ENCODE measurements at regions not wholly inside any gene's neighbourhood (a gene's known extent, or its start where the extent isn't known, plus 50 kb on each side); places are given as distances from the start of the nearest gene placed in this dataset.
"Not testable (repeated sequence)": the region's sequence is repeated elsewhere in the genome, so short reads cannot be mapped to it uniquely, and the experiment has no call there.

DNA sequence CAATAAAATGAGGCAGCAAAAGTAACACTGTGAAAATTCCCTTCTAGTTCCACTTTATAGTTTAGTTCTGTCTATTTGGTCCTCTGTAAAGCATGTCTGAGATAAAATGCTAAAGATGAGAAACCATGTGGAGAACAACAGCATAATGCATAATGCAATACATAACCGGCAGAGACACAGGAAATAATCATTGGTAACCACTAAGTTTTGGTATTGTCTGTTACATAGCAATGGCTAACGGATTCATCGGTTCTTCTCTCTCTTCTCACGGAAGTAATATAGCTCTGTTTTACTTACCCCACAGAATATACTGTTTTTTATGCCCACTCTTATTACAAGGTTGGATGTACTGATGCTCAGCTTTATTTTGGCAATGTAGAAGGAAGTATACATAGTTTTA is 158.9 kb downstream of the FAM174A start:
- TF ChIP-seq, protein P1, sequence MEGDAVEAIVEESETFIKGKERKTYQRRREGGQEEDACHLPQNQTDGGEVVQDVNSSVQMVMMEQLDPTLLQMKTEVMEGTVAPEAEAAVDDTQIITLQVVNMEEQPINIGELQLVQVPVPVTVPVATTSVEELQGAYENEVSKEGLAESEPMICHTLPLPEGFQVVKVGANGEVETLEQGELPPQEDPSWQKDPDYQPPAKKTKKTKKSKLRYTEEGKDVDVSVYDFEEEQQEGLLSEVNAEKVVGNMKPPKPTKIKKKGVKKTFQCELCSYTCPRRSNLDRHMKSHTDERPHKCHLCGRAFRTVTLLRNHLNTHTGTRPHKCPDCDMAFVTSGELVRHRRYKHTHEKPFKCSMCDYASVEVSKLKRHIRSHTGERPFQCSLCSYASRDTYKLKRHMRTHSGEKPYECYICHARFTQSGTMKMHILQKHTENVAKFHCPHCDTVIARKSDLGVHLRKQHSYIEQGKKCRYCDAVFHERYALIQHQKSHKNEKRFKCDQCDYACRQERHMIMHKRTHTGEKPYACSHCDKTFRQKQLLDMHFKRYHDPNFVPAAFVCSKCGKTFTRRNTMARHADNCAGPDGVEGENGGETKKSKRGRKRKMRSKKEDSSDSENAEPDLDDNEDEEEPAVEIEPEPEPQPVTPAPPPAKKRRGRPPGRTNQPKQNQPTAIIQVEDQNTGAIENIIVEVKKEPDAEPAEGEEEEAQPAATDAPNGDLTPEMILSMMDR (conservative IDR thresholded peaks at IDR 0.05; ENCODE audit: low read depth, low read length), result no peak
- H3K4me3 ChIP-seq (ENCODE audit: low read length), result no peak overlapping the region
- DNase-seq (ENCODE audit: low read depth), result no peak

DNA sequence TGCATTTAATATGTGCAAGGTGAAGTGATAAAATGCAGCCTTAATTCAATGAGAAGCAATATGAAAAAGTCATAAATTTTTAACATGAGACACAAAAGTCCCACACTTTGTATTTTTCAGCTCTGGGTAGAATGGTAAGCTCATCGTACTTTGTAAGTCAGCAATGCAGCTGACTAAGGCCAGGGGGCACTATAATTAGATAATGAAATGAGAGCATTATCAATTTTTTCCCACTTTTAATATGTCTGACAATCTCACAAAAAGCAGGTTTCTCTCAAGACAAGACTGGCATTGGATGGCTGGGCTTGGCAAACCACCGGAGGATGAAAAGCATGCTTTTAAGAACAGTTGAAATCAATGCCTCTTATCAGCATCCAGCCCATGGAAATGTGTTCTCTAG is 162.8 kb downstream of the FAM174A start:
- DNase-seq (ENCODE audit: low read depth), result no peak
- TF ChIP-seq, protein P1 (conservative IDR thresholded peaks at IDR 0.05; ENCODE audit: low read depth, low read length), result peak; percentile 46
- no peak overlapping the region for H3K4me3 ChIP-seq (ENCODE audit: low read length)

DNA sequence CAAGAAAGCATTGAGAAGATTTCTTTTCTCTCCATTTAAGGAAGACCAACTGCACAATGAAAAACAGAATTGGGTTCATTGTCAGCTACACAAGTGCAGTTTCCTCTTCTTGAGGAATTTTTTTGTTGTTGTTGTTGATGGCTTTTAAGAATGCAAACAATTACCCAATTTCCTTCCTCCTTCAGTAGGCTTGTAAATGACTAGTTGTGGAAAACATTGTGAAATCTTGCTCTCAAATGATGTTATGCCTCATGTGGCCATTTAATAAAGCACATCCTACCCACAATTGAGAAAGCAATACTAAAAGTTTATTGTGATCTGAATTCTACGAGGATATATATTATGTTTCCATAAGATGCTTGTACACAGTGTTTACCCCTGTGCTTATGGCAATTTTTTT is 171.6 kb downstream of the FAM174A start:
- DNase-seq (ENCODE audit: low read depth), result no peak
- TF ChIP-seq, protein P1 (conservative IDR thresholded peaks at IDR 0.05; ENCODE audit: low read depth, low read length), result peak; percentile 29
- no peak overlapping the region for H3K4me3 ChIP-seq (ENCODE audit: low read length)

DNA sequence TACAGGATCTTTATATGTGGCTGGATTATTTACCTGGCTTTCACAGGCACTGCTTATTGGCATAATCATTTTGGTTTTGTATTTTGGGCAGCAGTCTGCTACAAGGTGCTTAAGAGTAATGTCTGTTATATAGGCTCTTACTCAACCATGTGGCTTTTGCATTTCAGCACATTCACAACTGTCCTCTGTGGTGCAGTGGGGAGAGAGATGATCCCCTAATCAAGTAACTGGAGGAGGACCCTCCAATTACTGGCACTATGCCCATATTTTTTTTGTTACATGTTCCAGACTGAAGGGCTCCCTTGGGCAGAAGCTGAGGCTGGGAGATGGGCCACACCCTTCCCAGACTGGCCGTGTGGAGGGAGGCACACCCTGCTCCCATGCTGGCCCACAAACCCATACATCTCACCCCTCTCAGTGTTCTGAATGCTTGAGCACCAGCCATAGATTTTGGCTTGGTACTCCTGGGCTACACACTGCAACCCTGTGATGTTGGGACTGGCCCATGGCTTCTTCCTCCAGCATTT is 173.5 kb downstream of the FAM174A start:
- no peak for DNase-seq (ENCODE audit: low read depth)
- no peak overlapping the region for H3K4me3 ChIP-seq (ENCODE audit: low read length)
- TF ChIP-seq, protein P1 (conservative IDR thresholded peaks at IDR 0.05; ENCODE audit: low read depth, low read length), result no peak

DNA sequence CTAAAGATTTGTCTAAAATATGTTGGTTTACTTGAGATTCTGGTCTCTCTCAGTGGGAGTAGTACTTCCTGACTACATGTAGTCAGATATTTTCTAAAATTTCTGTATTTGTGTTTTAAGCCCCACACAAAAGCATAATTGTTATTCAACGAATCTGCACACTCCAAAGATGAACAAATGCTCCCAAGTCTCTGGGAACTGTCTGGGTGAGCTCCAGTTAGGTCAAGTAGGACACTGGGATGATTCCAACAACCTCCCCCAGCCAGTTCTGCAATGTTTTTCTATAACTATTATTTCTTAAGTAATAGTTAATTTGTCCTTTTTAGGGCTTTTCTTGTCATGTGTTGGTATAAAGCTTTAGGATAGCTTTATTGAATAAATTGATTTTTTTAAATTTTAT is 174.6 kb downstream of the FAM174A start:
- TF ChIP-seq, protein P1 (conservative IDR thresholded peaks at IDR 0.05; ENCODE audit: low read depth, low read length), result no peak
- H3K4me3 ChIP-seq (ENCODE audit: low read length), result no peak overlapping the region
- DNase-seq (ENCODE audit: low read depth), result no peak

DNA sequence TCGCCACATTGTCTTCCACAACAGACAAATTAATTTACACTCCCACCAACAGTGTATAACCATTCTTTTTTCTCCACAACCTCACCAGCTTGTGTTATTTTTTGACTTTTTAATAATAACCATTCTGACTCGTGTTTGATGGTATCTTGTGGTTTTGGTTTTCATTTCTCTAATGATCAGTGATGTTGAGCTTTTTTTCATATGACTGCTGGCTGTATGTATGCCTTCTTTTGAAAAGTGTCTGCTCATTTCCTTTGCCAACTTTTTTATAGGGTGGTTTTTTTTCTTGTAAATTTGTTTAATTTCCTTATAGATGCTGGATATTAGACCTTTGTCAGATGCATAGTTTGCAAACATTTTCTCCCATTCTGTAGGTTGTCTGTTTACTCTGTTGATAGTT is 179.6 kb downstream of the FAM174A start:
- not testable (repeated sequence) for H3K4me3 ChIP-seq (ENCODE audit: low read length); DNase-seq (ENCODE audit: low read depth)

DNA sequence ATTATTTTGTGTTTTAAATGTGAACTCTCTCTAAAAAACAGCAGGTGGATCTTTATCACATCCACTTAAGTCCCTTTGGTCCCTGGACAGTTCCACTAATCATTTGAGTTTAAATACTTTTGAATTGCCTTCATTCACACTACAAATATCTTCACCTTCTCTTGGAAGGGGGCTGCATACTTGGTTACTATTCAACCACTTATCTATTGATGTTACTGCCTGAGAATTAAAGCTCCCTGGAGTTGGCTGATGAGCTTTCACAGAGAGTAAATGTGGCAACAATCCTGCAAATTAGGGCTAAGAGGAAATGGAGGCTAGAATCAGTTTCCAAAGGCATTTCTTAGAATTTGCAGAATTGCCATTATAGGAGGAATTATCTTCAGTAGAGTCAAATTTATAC is 180.4 kb downstream of the ST8SIA4 start:
- TF ChIP-seq, protein P1 (conservative IDR thresholded peaks at IDR 0.05; ENCODE audit: low read depth, low read length), result no peak
- DNase-seq (ENCODE audit: low read depth), result no peak
- no peak overlapping the region for H3K4me3 ChIP-seq (ENCODE audit: low read length)

DNA sequence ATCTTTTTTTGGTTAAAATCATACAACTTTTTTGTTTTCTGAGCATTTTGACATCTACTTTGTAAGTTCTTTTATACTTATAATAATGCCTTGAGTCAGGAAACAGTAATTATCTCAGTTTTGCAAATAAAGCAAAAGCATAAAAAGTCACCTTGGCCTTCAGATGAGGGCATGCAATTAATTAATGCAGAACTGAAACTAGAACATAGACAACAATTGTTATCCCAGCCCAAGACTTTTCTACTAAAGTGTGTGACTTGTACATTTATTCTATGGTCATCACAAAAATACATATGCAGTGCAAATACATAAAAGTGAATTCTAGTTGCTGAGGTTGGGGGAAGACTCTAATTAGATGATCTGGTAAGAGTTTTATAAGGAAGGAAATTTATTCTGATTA is 179.9 kb downstream of the ST8SIA4 start:
- DNase-seq (ENCODE audit: low read depth), result no peak
- TF ChIP-seq, protein P1 (conservative IDR thresholded peaks at IDR 0.05; ENCODE audit: low read depth, low read length), result no peak
- no peak overlapping the region for H3K4me3 ChIP-seq (ENCODE audit: low read length)

All from retinal pigment epithelial cell (primary cell).